Effector memory CD8-positive, alpha-beta T cell (primary cell): ENCODE measurements at regions not wholly inside any gene's neighbourhood (a gene's known extent, or its start where the extent isn't known, plus 50 kb on each side); places are given as distances from the start of the nearest gene placed in this dataset.

Experiments
- ATAC-seq: fragments of 150-1000 bp; cut with Tn5 transposase; replicated peaks from 2 replicates; pipeline ENCODE4 v1.10.0; 2021; ENCODE audit warnings: mild to moderate bottlenecking, moderate library complexity
- DNase-seq, 3 experiments: peaks; one replicate each; pipeline ENCODE4 v3.0.0; 2021
- H3K27ac Mint-ChIP-seq, 2 donors: one replicate each; pipeline ENCODE4 v1.8.0; 2022; ENCODE audit warnings: mild to moderate bottlenecking in 2 of 2, mixed read lengths in 2 of 2, moderate library complexity in 2 of 2
- H3K27me3 Mint-ChIP-seq, 2 donors: one replicate each; pipeline ENCODE4 v1.8.0; 2022; ENCODE audit warnings: mixed read lengths in 2 of 2
- H3K36me3 Mint-ChIP-seq: one replicate; pipeline ENCODE4 v1.8.0; 2022; ENCODE audit warnings: mild to moderate bottlenecking, moderate library complexity, mixed read lengths; ENCODE audit not compliant: insufficient read depth
- H3K4me1 Mint-ChIP-seq, 2 donors: one replicate each; pipeline ENCODE4 v1.8.0; 2022; ENCODE audit warnings: low read depth in 2 of 2, mixed read lengths in 2 of 2
- H3K4me3 Mint-ChIP-seq, 2 donors: one replicate each; pipeline ENCODE4 v1.8.0; 2022; ENCODE audit warnings: mild to moderate bottlenecking in 2 of 2, mixed read lengths in 2 of 2, moderate library complexity in 2 of 2
- H3K9me3 Mint-ChIP-seq, 2 donors: one replicate each; pipeline ENCODE4 v1.8.0; 2022; ENCODE audit warnings: mixed read lengths in 2 of 2

DNA sequence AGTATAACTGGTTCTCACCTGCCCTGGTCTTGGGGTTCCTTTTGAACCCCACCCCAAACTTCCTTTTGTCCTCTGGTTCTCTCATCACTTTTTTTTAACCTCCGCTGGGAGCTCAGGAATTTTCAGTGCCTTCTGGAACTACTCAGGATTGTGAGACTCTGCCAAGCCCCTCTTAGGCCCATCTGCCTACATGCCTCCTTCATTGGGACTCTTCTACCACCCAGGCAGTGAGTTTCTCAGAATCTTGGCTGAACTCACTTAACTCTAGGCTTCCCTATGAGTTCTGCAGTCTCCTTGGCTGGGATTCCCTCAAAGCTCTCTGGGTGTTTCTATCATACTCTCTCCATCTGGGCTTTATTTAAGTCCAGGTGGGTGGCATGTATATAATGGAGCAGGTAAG is 86.3 kb downstream of the MDH1 start:
- peaks cover 25 to 34% of the 10 kb centered on the region in 2 donors for H3K27me3 Mint-ChIP-seq
- no peaks in the 10 kb centered on the region for H3K4me1 Mint-ChIP-seq
- no peak overlapping the region for H3K27ac Mint-ChIP-seq
- no peak for ATAC-seq
- no peaks in the 10 kb centered on the region for H3K9me3 Mint-ChIP-seq
- no peak overlapping the region for H3K4me3 Mint-ChIP-seq
- no peaks in the 10 kb centered on the region for H3K36me3 Mint-ChIP-seq
- DNase-seq, result no peak

DNA sequence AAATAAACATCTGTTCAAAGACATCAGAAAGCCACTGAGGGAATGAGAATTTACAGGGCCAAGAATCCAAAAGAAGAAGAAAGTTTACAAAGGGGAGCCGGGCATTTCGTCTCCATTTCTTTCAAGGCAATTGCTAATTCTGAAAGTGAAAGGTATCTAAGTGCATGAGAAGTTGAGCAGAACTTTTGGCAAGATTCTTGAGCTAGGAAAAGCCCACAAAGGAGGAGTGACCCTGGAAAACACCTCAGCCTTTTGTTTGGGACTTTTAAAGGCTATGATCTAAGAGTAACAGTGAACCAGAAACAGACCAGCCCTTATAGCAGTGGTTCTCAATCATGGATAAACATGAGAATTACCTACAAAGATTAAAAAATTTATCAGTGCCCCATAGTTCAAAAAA is 87.4 kb downstream of the MDH1 start:
- no peak for ATAC-seq
- DNase-seq, result no peak

DNA sequence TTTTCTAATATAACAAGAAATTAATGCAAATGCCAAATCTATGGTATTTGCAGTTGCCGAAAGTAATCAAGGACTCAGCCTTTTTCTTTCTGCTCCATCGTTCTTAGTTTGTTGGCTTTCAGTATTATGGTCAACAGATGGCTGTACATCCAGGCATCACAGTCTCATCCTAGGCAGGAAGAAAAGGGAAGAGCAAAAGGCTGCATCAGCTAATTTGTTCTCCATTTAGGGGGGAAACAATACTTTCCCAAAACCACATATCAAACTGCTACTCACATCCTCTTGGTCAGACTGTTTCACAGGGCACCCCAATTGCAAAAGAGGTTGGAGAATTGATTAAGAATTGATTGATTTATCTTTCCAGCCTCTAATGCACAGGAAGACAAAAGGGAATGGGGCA is 89.3 kb downstream of the MDH1 start:
- H3K9me3 Mint-ChIP-seq, result no peaks in the 10 kb centered on the region
- ATAC-seq (no peak), DNase-seq (no peak)
- H3K27me3 Mint-ChIP-seq, result peaks cover 10 to 21% of the 10 kb centered on the region in 2 donors
- no peak overlapping the region for H3K4me3 Mint-ChIP-seq
- H3K4me1 Mint-ChIP-seq, result no peaks in the 10 kb centered on the region
- no peaks in the 10 kb centered on the region for H3K36me3 Mint-ChIP-seq
- H3K27ac Mint-ChIP-seq, result no peak overlapping the region

More for the DNA sequence above, 87.4 kb downstream of the MDH1 start:
- H3K27me3 Mint-ChIP-seq, result peaks cover 16 to 26% of the 10 kb centered on the region in 2 donors
- H3K36me3 Mint-ChIP-seq, result no peaks in the 10 kb centered on the region
- no peak overlapping the region for H3K27ac Mint-ChIP-seq
- no peak overlapping the region for H3K4me3 Mint-ChIP-seq
- no peaks in the 10 kb centered on the region for H3K4me1 Mint-ChIP-seq
- no peaks in the 10 kb centered on the region for H3K9me3 Mint-ChIP-seq

DNA sequence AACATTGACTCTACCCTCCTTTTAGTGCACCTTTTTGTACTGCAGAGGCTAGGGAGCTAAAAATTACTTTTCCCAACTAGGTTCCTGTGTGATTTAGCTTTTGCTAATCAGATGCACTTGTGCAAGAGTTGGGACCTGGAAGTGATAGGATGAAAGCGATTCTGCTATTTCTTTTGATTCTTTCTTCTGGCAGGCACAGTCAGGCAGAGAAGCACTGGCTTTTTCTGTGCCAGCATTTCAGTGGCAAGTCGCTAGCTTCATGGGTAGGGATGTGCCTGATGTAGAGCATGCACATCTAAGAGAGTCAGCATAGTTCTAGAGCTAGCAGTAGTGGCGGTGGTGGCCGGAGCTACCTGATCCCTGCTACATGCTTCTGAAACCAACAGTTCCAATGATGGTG is 89.8 kb downstream of the MDH1 start:
- Mint-ChIP-seq H3K36me3 (no peaks in the 10 kb centered on the region), H3K9me3 (no peaks in the 10 kb centered on the region), H3K4me1 (no peaks in the 10 kb centered on the region), H3K27me3 (peaks cover 6 to 16% of the 10 kb centered on the region in 2 donors), H3K27ac (no peak overlapping the region), H3K4me3 (no peak overlapping the region)
- DNase-seq (no peak), ATAC-seq (no peak)

DNA sequence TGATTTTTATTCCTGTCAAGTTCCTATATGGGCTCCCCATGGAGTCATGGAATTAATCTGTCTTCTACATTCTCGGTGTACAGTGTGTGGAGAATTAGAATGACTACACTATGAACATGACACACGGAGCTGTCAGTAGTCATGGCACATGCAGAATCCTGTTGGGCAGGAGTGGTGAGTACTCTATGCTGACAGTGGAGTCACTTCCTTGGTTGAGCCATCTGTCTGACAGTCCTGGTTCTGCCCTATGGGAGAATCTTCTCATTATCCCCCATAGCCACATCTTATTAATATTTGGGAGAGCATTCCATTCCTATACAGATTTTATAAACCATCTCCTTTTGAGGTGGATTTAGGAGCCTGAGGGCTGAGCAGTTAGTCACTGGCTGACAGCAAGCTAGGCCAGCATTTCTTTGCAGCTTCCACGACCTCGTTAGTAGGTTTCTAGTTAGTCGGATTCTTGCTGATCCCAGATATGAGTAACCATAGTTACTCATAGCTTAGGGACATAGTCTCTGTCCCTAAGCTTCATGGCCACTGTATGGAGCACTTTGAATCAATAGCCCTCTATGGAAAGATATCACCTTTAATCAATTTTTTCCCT is 90.6 kb downstream of the MDH1 start:
- Mint-ChIP-seq H3K27ac (no peak overlapping the region), H3K4me1 (no peaks in the 10 kb centered on the region), H3K36me3 (no peaks in the 10 kb centered on the region), H3K4me3 (no peak overlapping the region), H3K27me3 (peaks cover 6 to 16% of the 10 kb centered on the region in 2 donors), H3K9me3 (no peaks in the 10 kb centered on the region)
- no peak for DNase-seq
- ATAC-seq, result no peak

DNA sequence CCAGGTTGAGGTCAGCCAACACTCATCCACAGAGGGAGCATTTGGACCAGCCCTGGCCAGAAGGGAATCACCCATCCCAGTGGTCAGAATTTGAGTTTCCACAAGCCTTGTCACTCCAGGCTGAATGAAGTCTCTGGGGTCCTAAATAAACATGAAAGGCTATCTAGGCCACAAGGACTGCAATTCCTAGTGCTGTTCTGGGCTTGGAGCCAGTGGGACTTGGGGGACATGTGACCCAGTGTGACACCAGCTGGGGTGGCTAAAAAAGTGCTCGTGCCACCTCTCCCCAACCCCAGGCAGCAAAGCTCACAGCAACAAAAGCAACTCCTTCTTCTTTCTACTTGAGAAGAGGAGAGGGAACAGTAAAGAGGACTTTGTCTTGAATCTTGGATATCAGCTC is 91.7 kb downstream of the MDH1 start:
- Mint-ChIP-seq H3K4me1 (no peaks in the 10 kb centered on the region), H3K27ac (no peak overlapping the region), H3K36me3 (no peaks in the 10 kb centered on the region), H3K9me3 (no peaks in the 10 kb centered on the region), H3K27me3 (peaks cover 6 to 16% of the 10 kb centered on the region in 2 donors), H3K4me3 (no peak overlapping the region)
- DNase-seq (no peak), ATAC-seq (no peak)

DNA sequence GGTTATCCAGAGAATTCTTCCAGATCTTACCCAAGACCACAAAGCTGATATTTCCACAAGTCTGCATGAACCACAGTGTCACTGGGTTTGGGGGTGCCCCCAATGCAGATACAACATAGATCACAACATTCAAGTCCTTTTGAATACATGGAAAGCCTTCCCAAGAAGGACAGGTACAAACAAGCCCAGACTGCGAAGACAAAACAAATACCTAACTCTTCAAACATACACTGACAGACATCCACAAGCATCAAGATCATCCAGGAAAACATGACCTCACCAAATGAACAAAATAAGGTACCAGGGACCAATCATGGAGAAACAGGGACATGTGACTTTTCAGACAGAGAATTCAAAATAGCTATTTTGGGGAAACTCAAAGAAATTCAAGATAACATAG is 93.1 kb downstream of the MDH1 start:
- no peak overlapping the region for H3K27ac Mint-ChIP-seq
- ATAC-seq, result no peak
- H3K27me3 Mint-ChIP-seq, result peaks cover 6 to 14% of the 10 kb centered on the region in 2 donors
- no peaks in the 10 kb centered on the region for H3K36me3 Mint-ChIP-seq
- no peak for DNase-seq
- no peak overlapping the region for H3K4me3 Mint-ChIP-seq
- no peaks in the 10 kb centered on the region for H3K9me3 Mint-ChIP-seq
- H3K4me1 Mint-ChIP-seq, result no peaks in the 10 kb centered on the region

DNA sequence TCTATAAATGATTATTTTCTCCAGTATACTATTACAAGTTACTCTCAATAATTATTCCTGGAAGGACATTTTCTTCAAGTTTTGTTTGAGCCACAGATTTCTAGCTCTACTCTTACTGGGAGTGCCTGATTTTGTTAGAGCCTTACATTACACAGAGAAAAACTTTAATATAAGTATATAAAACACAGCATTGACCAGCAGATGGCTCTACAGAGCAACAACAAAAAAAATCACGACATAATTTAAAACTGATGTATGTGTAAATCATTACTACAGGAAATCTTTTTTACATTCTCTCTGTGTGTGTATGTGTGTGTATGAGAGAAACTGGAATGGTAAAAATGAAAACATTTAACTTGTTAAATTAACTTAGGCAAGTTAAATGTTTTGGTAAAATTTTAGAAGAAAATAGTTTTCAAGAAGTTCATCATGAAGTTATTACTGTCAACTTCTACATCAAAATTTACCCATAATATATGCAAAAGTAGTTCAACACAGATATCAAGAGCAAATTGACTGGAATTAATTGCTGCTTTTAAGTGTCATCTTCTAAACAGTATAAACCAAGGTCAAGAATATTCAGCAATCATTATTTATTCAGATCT is 103.3 kb downstream of the MDH1 start:
- ATAC-seq, result peak; percentile 66

DNA sequence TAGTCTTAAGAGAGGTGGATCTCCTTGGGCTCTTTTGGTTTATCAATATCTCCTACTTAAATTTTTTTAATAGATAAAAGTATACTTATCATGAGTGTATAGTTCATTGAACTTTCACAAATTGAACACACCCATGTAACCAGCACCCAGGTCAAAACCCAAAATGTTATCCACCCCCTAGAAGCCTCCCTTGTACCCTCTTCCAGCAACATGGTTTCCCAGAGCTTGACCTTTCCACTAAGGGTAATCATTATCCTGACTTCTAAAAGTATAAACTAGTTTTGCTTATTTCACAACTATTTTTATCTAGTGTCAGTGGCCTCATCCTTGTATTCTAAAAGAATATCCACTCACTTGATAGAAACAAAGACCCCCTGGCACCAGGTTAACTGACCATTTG is 106.8 kb downstream of the MDH1 start:
- no peaks in the 10 kb centered on the region for H3K27me3 Mint-ChIP-seq
- no peak overlapping the region for H3K4me3 Mint-ChIP-seq
- H3K4me1 Mint-ChIP-seq, result no peaks in the 10 kb centered on the region
- no peak overlapping the region for H3K27ac Mint-ChIP-seq
- no peaks in the 10 kb centered on the region for H3K9me3 Mint-ChIP-seq
- ATAC-seq (no peak), DNase-seq (no peak)
- H3K36me3 Mint-ChIP-seq, result no peaks in the 10 kb centered on the region

More for the DNA sequence above, 103.3 kb downstream of the MDH1 start:
- Mint-ChIP-seq H3K4me1 (no peaks in the 10 kb centered on the region), H3K4me3 (no peak overlapping the region), H3K36me3 (no peaks in the 10 kb centered on the region), H3K9me3 (no peaks in the 10 kb centered on the region), H3K27me3 (no peaks in the 10 kb centered on the region), H3K27ac (no peak overlapping the region)
- peak; percentile 17 to 20 (median 20) for DNase-seq

DNA sequence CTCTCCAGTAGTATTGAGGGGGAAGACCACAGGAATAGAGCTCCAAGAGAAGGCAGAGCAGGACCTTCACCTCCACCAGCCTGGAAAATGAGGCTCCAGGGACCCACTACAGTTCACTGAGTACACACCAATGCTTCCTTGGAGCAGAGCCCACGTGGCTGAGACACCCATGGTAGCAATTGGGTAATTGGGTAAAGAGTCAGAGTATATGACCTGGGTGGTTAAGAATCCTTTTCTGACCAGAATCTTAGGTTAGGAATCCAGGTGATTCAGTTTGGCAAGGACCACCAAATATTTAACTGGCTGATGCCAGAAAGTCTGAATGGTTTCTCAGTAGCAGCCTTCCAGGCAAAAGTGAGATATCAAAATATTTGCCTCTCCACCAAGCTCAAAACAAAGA is 107.7 kb downstream of the MDH1 start:
- Mint-ChIP-seq H3K4me3 (no peak overlapping the region), H3K4me1 (no peaks in the 10 kb centered on the region), H3K27ac (no peak overlapping the region), H3K36me3 (no peaks in the 10 kb centered on the region), H3K27me3 (no peaks in the 10 kb centered on the region), H3K9me3 (no peaks in the 10 kb centered on the region)
- DNase-seq (no peak), ATAC-seq (no peak)

DNA sequence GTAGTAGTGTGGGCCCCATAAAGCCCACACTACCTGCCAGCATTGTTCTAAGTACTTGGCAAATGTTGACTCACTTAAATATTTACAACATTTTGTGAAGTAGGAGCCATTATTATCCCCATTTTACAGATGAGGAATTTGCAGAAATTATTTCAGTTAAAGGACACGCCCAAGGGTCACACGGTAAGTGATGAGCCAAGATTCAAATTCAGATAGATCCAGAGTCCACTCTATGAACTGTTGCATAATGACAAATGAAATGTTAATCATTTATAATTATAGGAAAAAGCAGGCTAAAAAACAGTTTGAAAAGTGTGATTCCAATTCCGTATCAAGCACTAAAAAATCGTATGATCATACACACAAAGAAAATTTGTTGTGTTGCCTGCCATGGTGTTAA is 108.4 kb downstream of the MDH1 start:
- no peaks in the 10 kb centered on the region for H3K36me3 Mint-ChIP-seq
- no peaks in the 10 kb centered on the region for H3K4me1 Mint-ChIP-seq
- no peak overlapping the region for H3K4me3 Mint-ChIP-seq
- H3K27ac Mint-ChIP-seq, result no peak overlapping the region
- no peak for ATAC-seq
- no peaks in the 10 kb centered on the region for H3K27me3 Mint-ChIP-seq
- no peaks in the 10 kb centered on the region for H3K9me3 Mint-ChIP-seq
- no peak for DNase-seq

DNA sequence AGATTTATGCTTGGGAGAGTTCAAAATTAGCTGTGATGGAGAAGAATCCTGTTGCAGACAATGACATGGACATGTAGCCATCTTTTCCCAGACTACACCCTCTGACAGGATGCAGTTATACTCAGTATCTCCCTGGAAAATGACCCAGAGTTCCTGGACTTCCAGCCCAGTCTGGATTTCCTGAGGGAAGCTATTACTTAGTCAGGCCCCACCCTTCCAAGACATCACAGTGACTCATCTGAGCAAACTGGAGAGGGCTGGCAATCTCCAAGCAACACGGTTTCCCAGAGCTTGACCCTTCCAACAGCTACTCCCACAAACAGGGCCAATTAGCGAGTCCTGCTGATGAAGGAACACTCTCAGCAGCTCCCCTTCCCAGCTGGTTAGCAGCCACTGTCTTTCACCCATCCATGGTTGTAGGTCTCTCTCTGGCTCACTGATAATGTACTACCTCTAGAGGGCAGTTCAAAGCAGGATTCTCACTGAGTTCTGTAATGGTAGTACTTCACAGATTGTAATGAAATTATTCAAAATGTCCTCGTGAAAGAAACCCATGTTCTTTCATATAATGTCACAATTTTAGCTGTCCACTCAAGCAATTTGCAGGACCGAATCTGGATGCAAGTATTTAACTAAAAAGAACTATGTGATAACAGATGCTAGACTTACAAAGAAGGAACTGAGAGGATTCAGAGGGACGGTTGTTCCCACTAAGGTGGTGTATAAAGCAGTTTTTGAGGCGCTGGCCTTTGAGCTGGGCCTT is 110.2 kb downstream of the MDH1 start:
- Mint-ChIP-seq H3K27me3 (no peaks in the 10 kb centered on the region), H3K36me3 (no peaks in the 10 kb centered on the region), H3K4me1 (no peaks in the 10 kb centered on the region), H3K9me3 (no peaks in the 10 kb centered on the region), H3K27ac (no peak overlapping the region), H3K4me3 (no peak overlapping the region)
- DNase-seq (no peak), ATAC-seq (peak; percentile 74)

DNA sequence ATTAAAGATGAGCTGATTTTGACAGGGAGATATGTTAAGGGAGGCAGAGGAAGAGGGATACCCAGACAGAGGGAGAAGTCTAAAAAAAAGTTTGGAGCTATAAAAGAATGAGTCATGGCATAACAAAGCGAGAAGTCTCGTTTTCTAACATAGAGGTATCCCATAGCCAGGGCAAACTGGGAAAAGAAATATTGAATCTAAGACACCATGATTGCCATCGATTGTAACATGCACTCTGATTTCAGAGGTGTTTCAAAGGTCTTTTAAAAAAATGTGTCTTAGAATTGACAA is 110.7 kb downstream of the MDH1 start:
- DNase-seq (no peak), ATAC-seq (no peak)
- H3K9me3 Mint-ChIP-seq, result no peaks in the 10 kb centered on the region
- no peak overlapping the region for H3K27ac Mint-ChIP-seq
- no peaks in the 10 kb centered on the region for H3K36me3 Mint-ChIP-seq
- peaks cover 0 to under 1% of the 10 kb centered on the region in 2 donors for H3K27me3 Mint-ChIP-seq
- no peaks in the 10 kb centered on the region for H3K4me1 Mint-ChIP-seq
- H3K4me3 Mint-ChIP-seq, result no peak overlapping the region

DNA sequence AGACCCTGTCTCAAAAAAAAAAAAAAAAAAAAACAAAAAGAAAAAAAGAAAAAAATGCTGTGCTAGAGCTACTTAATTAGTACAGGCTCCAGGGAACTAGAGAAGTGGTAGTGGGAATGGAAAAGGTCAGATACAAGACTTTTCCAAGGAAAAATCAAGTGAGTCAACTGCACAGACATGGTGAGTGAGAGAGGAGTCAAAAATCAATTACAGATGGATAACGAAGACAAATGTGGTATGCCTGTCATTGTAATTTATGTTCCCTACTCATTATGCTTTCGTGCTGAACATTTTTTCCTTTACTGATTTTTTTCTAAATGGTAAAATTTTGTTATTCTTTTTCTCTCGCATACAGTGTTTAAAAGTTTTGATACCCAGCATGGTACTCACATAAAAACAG is 111.5 kb downstream of the MDH1 start:
- DNase-seq (no peak), ATAC-seq (no peak)
- Mint-ChIP-seq H3K27ac (no peak overlapping the region), H3K27me3 (peaks cover 0 to 8% of the 10 kb centered on the region in 2 donors), H3K4me1 (no peaks in the 10 kb centered on the region), H3K36me3 (no peaks in the 10 kb centered on the region), H3K4me3 (no peak overlapping the region), H3K9me3 (no peaks in the 10 kb centered on the region)
